GM12874 (cell line): ENCODE measurements at regions not wholly inside any gene's neighbourhood (a gene's known extent, or its start where the extent isn't known, plus 50 kb on each side); places are given as distances from the start of the nearest gene placed in this dataset.

Source experiments
- CTCF ChIP-seq: IDR thresholded peaks from 2 replicates; pipeline ENCODE4 v1.5.1; 2011; ENCODE audit warnings: low read depth, mild to moderate bottlenecking, control low read depth, low read length, moderate library complexity; ENCODE audit not compliant: insufficient read depth

- no peak for TF ChIP-seq CTCF
Measured at GRCh38 chr2:155528034-155528433, 804.5 kb downstream of the NR4A2 start.

GRCh38 chr2:155525199-155525598 lies 807.3 kb downstream of the NR4A2 start:
- no peak for TF ChIP-seq CTCF

- no peak for TF ChIP-seq CTCF
Measured at GRCh38 chr2:155519529-155520130, 812.9 kb downstream of the NR4A2 start.

GRCh38 chr2:155518094-155518493 lies 814.4 kb downstream of the NR4A2 start:
- TF ChIP-seq CTCF = no peak

GRCh38 chr2:155517362-155517761 lies 815.2 kb downstream of the NR4A2 start:
- TF ChIP-seq CTCF = no peak

GRCh38 chr2:155513248-155513647 lies 814.8 kb downstream of the KCNJ3 start:
- no peak for TF ChIP-seq CTCF

- TF ChIP-seq CTCF = no peak
Measured at GRCh38 chr2:155502766-155503165, 804.3 kb downstream of the KCNJ3 start.
